GM12878 (cell line): ENCODE measurements at regions not wholly inside any gene's neighbourhood (a gene's known extent, or its start where the extent isn't known, plus 50 kb on each side); places are given as distances from the start of the nearest gene placed in this dataset.

Source experiments
- ATAC-seq: fragments of 200-7000 bp; cut with Tn5 transposase; 3 replicates; pipeline ENCODE4 v1.9.1; 2020; ENCODE audit warnings: mild to moderate bottlenecking, moderate library complexity
- BruUV-seq: library from RNA; stranded (reverse); fragments of 400-500 nt; replicated peaks from 2 replicates; lab custom pipeline; 2021; lab: Mats Ljungman, UMichigan
- CTCF ChIA-PET: fragments of 300-600 bp; sonication (Branson Sonifier 250); formaldehyde crosslinking; extraction: SDS; loops from one replicate; lab custom pipeline; 2021; ENCODE audit warnings: inconsistent platforms; lab: Yijun Ruan, JAX
- POLR2A ChIA-PET: fragments of 350-600 bp; formaldehyde crosslinking; extraction: SDS; loops from one replicate; lab custom pipeline; 2021; ENCODE audit warnings: inconsistent platforms; lab: Charles Lee
- RAD21 ChIA-PET: fragments of 300-600 bp; sonication (Branson Sonifier 250); formaldehyde crosslinking; loops from one replicate; lab custom pipeline; 2023; ENCODE audit warnings: antibody characterized with exemption; ENCODE audit not compliant: unreplicated experiment; lab: Charles Lee
- SMC1A ChIA-PET: fragments of 300-600 bp; sonication (Branson Sonifier 250); formaldehyde crosslinking; loops from one replicate; lab custom pipeline; 2023; ENCODE audit not compliant: unreplicated experiment, uncharacterized antibody; lab: Charles Lee
- DNase-seq: peaks from one replicate; pipeline ENCODE4 v3.0.0-alpha.2; 2011; ENCODE audit warnings: low read depth, low spot score
- FAIRE-seq: peaks from 3 replicates; lab custom pipeline; 2011; peaks lifted over from hg19 to GRCh38; lab: Jason Lieb, UNC
- H2AFZ ChIP-seq: 2 replicates; pipeline ENCODE4 v1.6.0; 2011; ENCODE audit warnings: low read depth, low read length, control low read depth; ENCODE audit not compliant: control insufficient read depth
- H3K27ac ChIP-seq: 2 replicates; pipeline ENCODE4 v1.5.1; 2011; ENCODE audit warnings: control low read depth; ENCODE audit not compliant: control insufficient read depth, insufficient read depth
- H3K27me3 ChIP-seq, 2 experiments: replicated peaks in 1 of 2; 2 replicates each; pipeline versions ENCODE4 v1.6.0 to v1.6.1; 2011; ENCODE audit warnings: low read length in 1 of 2; ENCODE audit not compliant: control insufficient read depth in 2 of 2, insufficient read depth in 2 of 2
- H3K36me3 ChIP-seq, 2 experiments: 2 replicates each; pipeline ENCODE4 v1.5.1; 2011; ENCODE audit warnings: low read length in 1 of 2; ENCODE audit not compliant: control insufficient read depth in 2 of 2, insufficient read depth in 2 of 2
- H3K4me1 ChIP-seq: 2 replicates; pipeline ENCODE4 v1.6.1; 2011; ENCODE audit warnings: mild to moderate bottlenecking, low read length, moderate library complexity, mixed read lengths; ENCODE audit not compliant: control insufficient read depth, insufficient read depth
- H3K4me2 ChIP-seq: 2 replicates; pipeline ENCODE4 v1.6.0; 2011; ENCODE audit warnings: control low read depth; ENCODE audit not compliant: control insufficient read depth, insufficient read depth
- H3K4me3 ChIP-seq: fragments of 200-600 bp; sonication (generic); 2 replicates; pipeline ENCODE4 v1.5.1; 2016
- H3K79me2 ChIP-seq: 2 replicates; pipeline ENCODE4 v1.6.0; 2011; ENCODE audit warnings: low read length; ENCODE audit not compliant: control insufficient read depth, insufficient read depth
- H3K9ac ChIP-seq: 2 replicates; pipeline ENCODE4 v1.8.0; 2011; ENCODE audit warnings: low read length, control low read depth, mixed read lengths; ENCODE audit not compliant: control insufficient read depth, insufficient read depth
- H3K9me3 ChIP-seq: replicated peaks from 3 replicates; pipeline ENCODE4 v1.5.1; 2011; ENCODE audit warnings: mild to moderate bottlenecking, low read length; ENCODE audit not compliant: control insufficient read depth, insufficient read depth
- H4K20me1 ChIP-seq: 2 replicates; pipeline ENCODE4 v1.6.0; 2011; ENCODE audit not compliant: control insufficient read depth, insufficient read depth
- CHD4 ChIP-seq: fragments of 200-600 bp; sonication (generic); IDR thresholded peaks from 2 replicates; pipeline ENCODE4 v1.6.1; 2016; ENCODE audit warnings: mild to moderate bottlenecking
- CTCF ChIP-seq, 3 experiments: IDR thresholded peaks in 2 of 3; conservative IDR thresholded peaks in 1 of 3; 2 replicates each; pipeline ENCODE4 v1.5.1; 2011; ENCODE audit warnings: low read depth in 3 of 3, low read length in 3 of 3, mild to moderate bottlenecking in 3 of 3, control low read depth in 2 of 3, moderate library complexity in 2 of 3, inconsistent platforms in 1 of 3, mixed read lengths in 1 of 3; ENCODE audit not compliant: control insufficient read depth in 2 of 3, insufficient read depth in 1 of 3; ENCODE audit errors: extremely low read depth in 1 of 3
- E2F8 ChIP-seq: fragments of 450-650 bp; IDR thresholded peaks from 2 replicates; pipeline ENCODE4 v1.6.1; 2018; ENCODE audit warnings: mild to moderate bottlenecking, low read depth, moderate library complexity; ENCODE audit not compliant: partially characterized antibody
- IKZF1 ChIP-seq: fragments of 450-650 bp; conservative IDR thresholded peaks from 2 replicates; pipeline ENCODE4 v1.6.1; 2017; ENCODE audit warnings: antibody characterized with exemption, mild to moderate bottlenecking
- IKZF2 ChIP-seq, 2 experiments: fragments of 450-650 bp; IDR thresholded peaks; 2 replicates each; pipeline ENCODE4 v1.6.1; 2017; ENCODE audit warnings: mild to moderate bottlenecking in 2 of 2, moderate library complexity in 2 of 2
- KAT2A ChIP-seq: conservative IDR thresholded peaks from 2 replicates; pipeline ENCODE4 v1.6.1; 2011; ENCODE audit warnings: low read depth, low read length; ENCODE audit not compliant: control insufficient read depth
- KLF5 ChIP-seq: fragments of 450-650 bp; IDR thresholded peaks from 2 replicates; pipeline ENCODE4 v1.6.1; 2014; ENCODE audit warnings: mild to moderate bottlenecking; ENCODE audit not compliant: partially characterized antibody
- LARP7 ChIP-seq: fragments of 450-650 bp; IDR thresholded peaks from 2 replicates; pipeline ENCODE4 v1.6.1; 2017; ENCODE audit warnings: mild to moderate bottlenecking
- MTA3 ChIP-seq: IDR thresholded peaks from 2 replicates; pipeline ENCODE4 v1.6.1; 2012; ENCODE audit warnings: low read length, inconsistent platforms, borderline replicate concordance
- RAD51 ChIP-seq: fragments of 450-650 bp; IDR thresholded peaks from 2 replicates; pipeline ENCODE4 v1.6.1; 2016; ENCODE audit warnings: moderate library complexity, mild to moderate bottlenecking, inconsistent platforms
- RFX5 ChIP-seq: IDR thresholded peaks from 2 replicates; pipeline ENCODE4 v1.6.1; 2011; ENCODE audit warnings: low read depth, low read length, improper control_type of control experiment
- RUNX3 ChIP-seq: IDR thresholded peaks from 2 replicates; pipeline ENCODE4 v1.6.1; 2012; ENCODE audit warnings: low read length, inconsistent platforms
- SPI1 ChIP-seq: IDR thresholded peaks from 2 replicates; pipeline ENCODE4 v1.6.1; 2011; ENCODE audit warnings: low read depth, mild to moderate bottlenecking, low read length, moderate library complexity, borderline replicate concordance; ENCODE audit not compliant: insufficient read depth
- USF2 ChIP-seq: IDR thresholded peaks from 2 replicates; pipeline ENCODE4 v1.6.1; 2011; ENCODE audit warnings: low read depth, low read length, improper control_type of control experiment, borderline replicate concordance
- WGBS: methylation state at CpG from one replicate; pipeline ENCODE4 v1.1.6; 2016; ENCODE audit warnings: low lambda C conversion rate; ENCODE audit not compliant: insufficient replicate concordance, insufficient coverage; ENCODE audit errors: missing lambda C conversion rate; 5-methylcytosine and 5-hydroxymethylcytosine counted together
- in situ Hi-C: fragments of 300-500 bp; cut with MboI; formaldehyde crosslinking; loops from 9 replicates; pipeline ENCODE4 v1.14.3; 2018; ENCODE audit warnings: mixed read lengths
- intact Hi-C: fragments of 100-400 bp; cut with micrococcal nuclease; formaldehyde crosslinking; loops from one replicate; pipeline ENCODE4 v1.14.2; 2022; ENCODE audit not compliant: unreplicated experiment
- TF ChIP-seq, protein P1 (sequence below): fragments of 450-650 bp; IDR thresholded peaks from 2 replicates; pipeline ENCODE4 v1.6.1; 2017; ENCODE audit warnings: low read depth, mild to moderate bottlenecking, moderate library complexity

DNA sequence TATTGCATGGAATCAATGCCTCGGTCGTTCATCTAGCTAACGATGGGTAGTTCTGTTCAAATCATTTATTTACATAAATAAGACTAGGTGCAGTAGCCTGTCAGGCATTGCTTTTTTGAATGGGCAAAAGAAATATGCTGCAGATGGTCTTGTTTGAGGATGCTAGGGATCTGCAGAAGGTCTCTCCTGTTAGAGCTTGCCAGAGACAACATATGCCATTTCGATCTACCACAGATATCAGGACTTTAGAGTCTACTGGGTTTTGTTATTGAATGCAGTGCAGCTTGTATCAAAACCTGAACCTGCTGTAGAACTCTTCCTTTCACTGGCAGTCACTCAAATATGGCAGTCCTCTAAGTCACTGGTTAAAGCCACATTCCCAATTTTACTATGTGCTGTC lies 381.1 kb upstream of the CDH10 start:
- H3K27ac ChIP-seq, result no peak overlapping the region
- ChIA-PET RAD21 (no interaction called here), SMC1A (no interaction called here), CTCF (no interaction called here), POLR2A (no interaction called here)
- H3K9ac ChIP-seq, result no peak overlapping the region
- H4K20me1 ChIP-seq, result no peaks in the 10 kb centered on the region
- H3K9me3 ChIP-seq, result no peaks in the 10 kb centered on the region
- no peak overlapping the region for H3K4me2 ChIP-seq
- no peak overlapping the region for H3K4me3 ChIP-seq
- no TSS peak for BruUV-seq
- H3K36me3 ChIP-seq, result no peaks in the 10 kb centered on the region
- DNase-seq (no peak), ATAC-seq (no peak), FAIRE-seq (no peak)
- in situ Hi-C loops, result no loop called here
- H3K4me1 ChIP-seq, result no peaks in the 10 kb centered on the region
- no peaks in the 10 kb centered on the region for H3K79me2 ChIP-seq
- H2AFZ ChIP-seq, result no peak overlapping the region
- WGBS, result 12% methylated on average over 4 of the region's 4 CpGs
- no peaks in the 10 kb centered on the region for H3K27me3 ChIP-seq
- no peak for TF ChIP-seq KLF5
- no peak for TF ChIP-seq CTCF (IDR thresholded peaks at IDR 0.05 in 2 of 3, conservative IDR thresholded peaks at IDR 0.05 in 1 of 3; ENCODE audit: control insufficient read depth in 2 of 3, extremely low read depth in 1 of 3, insufficient read depth in 1 of 3, low read depth in 3 of 3, low read length in 3 of 3)
- TF ChIP-seq IKZF1, result no peak
- TF ChIP-seq IKZF2 (IDR thresholded peaks at IDR 0.05), result no peak
- TF ChIP-seq LARP7, result no peak
- no peak for TF ChIP-seq RAD51
- TF ChIP-seq, protein P1, sequence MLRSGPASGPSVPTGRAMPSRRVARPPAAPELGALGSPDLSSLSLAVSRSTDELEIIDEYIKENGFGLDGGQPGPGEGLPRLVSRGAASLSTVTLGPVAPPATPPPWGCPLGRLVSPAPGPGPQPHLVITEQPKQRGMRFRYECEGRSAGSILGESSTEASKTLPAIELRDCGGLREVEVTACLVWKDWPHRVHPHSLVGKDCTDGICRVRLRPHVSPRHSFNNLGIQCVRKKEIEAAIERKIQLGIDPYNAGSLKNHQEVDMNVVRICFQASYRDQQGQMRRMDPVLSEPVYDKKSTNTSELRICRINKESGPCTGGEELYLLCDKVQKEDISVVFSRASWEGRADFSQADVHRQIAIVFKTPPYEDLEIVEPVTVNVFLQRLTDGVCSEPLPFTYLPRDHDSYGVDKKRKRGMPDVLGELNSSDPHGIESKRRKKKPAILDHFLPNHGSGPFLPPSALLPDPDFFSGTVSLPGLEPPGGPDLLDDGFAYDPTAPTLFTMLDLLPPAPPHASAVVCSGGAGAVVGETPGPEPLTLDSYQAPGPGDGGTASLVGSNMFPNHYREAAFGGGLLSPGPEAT, result no peak
- no peak for TF ChIP-seq KAT2A
- TF ChIP-seq E2F8, result no peak
- no peak for TF ChIP-seq SPI1
- no peak for TF ChIP-seq CHD4
- TF ChIP-seq RFX5, result no peak
- no peak for TF ChIP-seq RUNX3
- no peak for TF ChIP-seq MTA3
- TF ChIP-seq USF2, result no peak
- TF ChIP-seq, all 136 proteins: peak for 0
- intact Hi-C loops, result no loop called here
